Ascending aorta (tissue), 2 donors: ENCODE measurements at regions not wholly inside any gene's neighbourhood (a gene's known extent, or its start where the extent isn't known, plus 50 kb on each side); places are given as distances from the start of the nearest gene placed in this dataset.

Source experiments
- DNase-seq, 2 donors: peaks; one replicate each; pipeline ENCODE4 v3.0.0-alpha.2; 2019; ENCODE audit warnings: low spot score in 2 of 2
- H3K27ac ChIP-seq, 2 donors: fragments of 200-600 bp; sonication (generic); one replicate each; pipeline ENCODE4 v1.5.1; 2016 to 2017; ENCODE audit warnings: mild to moderate bottlenecking in 1 of 2
- H3K27me3 ChIP-seq: fragments of 200-600 bp; sonication (generic); one replicate; pipeline ENCODE4 v1.5.1; 2017
- H3K36me3 ChIP-seq, 2 donors: fragments of 200-600 bp; sonication (generic); one replicate each; pipeline ENCODE4 v1.5.1; 2016
- H3K4me1 ChIP-seq, 2 donors: fragments of 200-600 bp; sonication (generic); one replicate each; pipeline ENCODE4 v1.5.1; 2016 to 2017; ENCODE audit warnings: mild to moderate bottlenecking in 1 of 2
- H3K4me3 ChIP-seq, 2 donors: fragments of 200-600 bp; sonication (generic); one replicate each; pipeline ENCODE4 v1.5.1; 2016 to 2017; ENCODE audit warnings: mild to moderate bottlenecking in 1 of 2
- H3K9me3 ChIP-seq, 2 donors: fragments of 200-600 bp; sonication (generic); one replicate each; pipeline ENCODE4 v1.5.1; 2016
- intact Hi-C: fragments of 100-400 bp; cut with DNase I; formaldehyde crosslinking; loops from one replicate; pipeline ENCODE4 v1.15.1; 2023
- TF ChIP-seq, protein P1 (sequence below), 3 experiments: fragments of 200-600 bp in 2 of 3; fragments of 450-650 bp in 1 of 3; sonication (generic) in 2 of 3; IDR thresholded peaks; one replicate each; pipeline ENCODE4 v1.5.1; 2016 to 2019; ENCODE audit warnings: antibody characterized with exemption in 3 of 3, mild to moderate bottlenecking in 1 of 3, moderate library complexity in 1 of 3

GRCh38 chr22:49451070-49451840 lies 376.4 kb downstream of the BRD1 start:
- peak in 1 of 2 donors; percentile 43 for DNase-seq
- intact Hi-C loops = no loop called here
- H3K9me3 ChIP-seq = no peaks in the 10 kb centered on the region
- no peak overlapping the region for H3K27ac ChIP-seq
- no peaks in the 10 kb centered on the region for H3K4me1 ChIP-seq
- TF ChIP-seq, protein P1, sequence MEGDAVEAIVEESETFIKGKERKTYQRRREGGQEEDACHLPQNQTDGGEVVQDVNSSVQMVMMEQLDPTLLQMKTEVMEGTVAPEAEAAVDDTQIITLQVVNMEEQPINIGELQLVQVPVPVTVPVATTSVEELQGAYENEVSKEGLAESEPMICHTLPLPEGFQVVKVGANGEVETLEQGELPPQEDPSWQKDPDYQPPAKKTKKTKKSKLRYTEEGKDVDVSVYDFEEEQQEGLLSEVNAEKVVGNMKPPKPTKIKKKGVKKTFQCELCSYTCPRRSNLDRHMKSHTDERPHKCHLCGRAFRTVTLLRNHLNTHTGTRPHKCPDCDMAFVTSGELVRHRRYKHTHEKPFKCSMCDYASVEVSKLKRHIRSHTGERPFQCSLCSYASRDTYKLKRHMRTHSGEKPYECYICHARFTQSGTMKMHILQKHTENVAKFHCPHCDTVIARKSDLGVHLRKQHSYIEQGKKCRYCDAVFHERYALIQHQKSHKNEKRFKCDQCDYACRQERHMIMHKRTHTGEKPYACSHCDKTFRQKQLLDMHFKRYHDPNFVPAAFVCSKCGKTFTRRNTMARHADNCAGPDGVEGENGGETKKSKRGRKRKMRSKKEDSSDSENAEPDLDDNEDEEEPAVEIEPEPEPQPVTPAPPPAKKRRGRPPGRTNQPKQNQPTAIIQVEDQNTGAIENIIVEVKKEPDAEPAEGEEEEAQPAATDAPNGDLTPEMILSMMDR (IDR thresholded peaks at IDR 0.05) = no peak
- H3K27me3 ChIP-seq = no peaks in the 10 kb centered on the region
- H3K36me3 ChIP-seq = no peaks in the 10 kb centered on the region
- H3K4me3 ChIP-seq = no peak overlapping the region

DNA sequence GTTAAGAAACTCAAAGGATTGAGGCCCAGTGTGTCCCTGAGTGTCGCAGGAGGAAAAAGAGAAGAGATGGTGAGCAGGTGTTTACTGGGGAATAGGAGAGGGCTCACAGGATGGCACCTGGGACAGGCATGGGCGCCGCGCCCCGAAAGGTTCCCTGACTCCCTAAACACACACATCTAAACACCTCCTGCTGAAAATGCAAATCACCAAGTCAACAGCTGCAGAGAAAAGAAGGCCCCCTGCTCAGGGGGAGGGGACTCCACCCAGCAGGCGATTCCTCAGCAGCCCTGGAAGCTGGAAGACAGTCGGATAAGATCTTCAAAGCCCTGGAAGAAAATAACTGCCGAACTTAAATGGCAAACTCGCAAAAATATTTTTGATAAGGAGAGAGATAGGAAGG lies 377.2 kb downstream of the BRD1 start:
- no peak overlapping the region for H3K4me3 ChIP-seq
- no peaks in the 10 kb centered on the region for H3K27me3 ChIP-seq
- peak in 1 of 2 donors; percentile 12 for DNase-seq
- no peaks in the 10 kb centered on the region for H3K4me1 ChIP-seq
- no peak overlapping the region for H3K27ac ChIP-seq
- TF ChIP-seq, protein P1 (IDR thresholded peaks at IDR 0.05) = no peak
- H3K36me3 ChIP-seq = no peaks in the 10 kb centered on the region
- intact Hi-C loops = no loop called here
- H3K9me3 ChIP-seq = no peaks in the 10 kb centered on the region

DNA sequence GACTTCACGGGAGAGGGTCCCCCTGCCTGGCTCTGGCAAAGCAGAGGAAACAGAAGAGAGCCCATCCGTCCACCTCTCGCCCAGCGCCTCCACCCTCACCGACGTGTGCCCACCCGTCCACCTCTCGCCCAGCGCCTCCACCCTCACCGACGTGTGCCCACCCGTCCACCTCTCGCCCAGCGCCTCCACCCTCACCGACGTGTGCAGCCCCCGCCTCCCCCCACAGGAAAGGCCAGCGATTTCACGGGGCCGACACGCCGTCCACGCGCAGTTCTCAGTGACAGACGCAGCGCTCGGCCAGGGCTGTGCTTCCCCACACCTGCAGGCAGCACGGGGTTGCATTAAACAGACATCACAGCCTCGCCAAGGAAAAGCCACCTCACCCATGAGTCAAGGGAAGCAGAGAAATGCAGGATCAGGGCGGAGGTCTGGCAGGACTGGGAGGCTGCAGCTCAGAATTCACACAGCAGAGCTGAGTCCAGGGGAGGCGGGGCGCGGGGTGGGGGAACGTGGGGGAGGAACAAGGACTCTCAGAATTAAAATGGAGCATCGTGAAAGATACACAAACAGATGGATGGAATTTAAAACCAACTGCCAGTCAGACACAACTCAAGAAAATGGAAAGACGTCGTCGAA lies 377.7 kb downstream of the BRD1 start:
- no peak overlapping the region for H3K4me3 ChIP-seq
- H3K36me3 ChIP-seq = no peaks in the 10 kb centered on the region
- H3K9me3 ChIP-seq = no peaks in the 10 kb centered on the region
- no peak overlapping the region for H3K27ac ChIP-seq
- peak in 1 of 2 donors; percentile 33 for DNase-seq
- intact Hi-C loops = no loop called here
- TF ChIP-seq, protein P1 (IDR thresholded peaks at IDR 0.05) = no peak
- H3K27me3 ChIP-seq = no peaks in the 10 kb centered on the region
- H3K4me1 ChIP-seq = no peaks in the 10 kb centered on the region

GRCh38 chr22:49449377-49449776 lies 378.3 kb downstream of the BRD1 start:
- DNase-seq = peak in 1 of 2 donors; percentile 40

GRCh38 chr22:49448526-49448925 lies 379.1 kb downstream of the BRD1 start:
- Histone ChIP-seq H3K9me3 (no peaks in the 10 kb centered on the region), H3K27me3 (no peaks in the 10 kb centered on the region), H3K4me3 (no peak overlapping the region), H3K27ac (no peak overlapping the region), H3K4me1 (no peaks in the 10 kb centered on the region), H3K36me3 (no peaks in the 10 kb centered on the region)
- TF ChIP-seq, protein P1 (IDR thresholded peaks at IDR 0.05) = no peak
- intact Hi-C loops = no loop called here
- peak in 1 of 2 donors; percentile 31 for DNase-seq

More at GRCh38 chr22:49449377-49449776, 378.3 kb downstream of the BRD1 start:
- no peak overlapping the region for H3K4me3 ChIP-seq
- TF ChIP-seq, protein P1 (IDR thresholded peaks at IDR 0.05) = no peak
- intact Hi-C loops = no loop called here
- no peaks in the 10 kb centered on the region for H3K9me3 ChIP-seq
- H3K36me3 ChIP-seq = no peaks in the 10 kb centered on the region
- H3K27ac ChIP-seq = no peak overlapping the region
- H3K4me1 ChIP-seq = no peaks in the 10 kb centered on the region
- no peaks in the 10 kb centered on the region for H3K27me3 ChIP-seq
